HepG2 (cell line): ENCODE measurements at regions not wholly inside any gene's neighbourhood (a gene's known extent, or its start where the extent isn't known, plus 50 kb on each side); places are given as distances from the start of the nearest gene placed in this dataset.

Experiments used
- ATAC-seq: fragments of 200-7000 bp; cut with Tn5 transposase; 3 replicates; pipeline ENCODE4 v1.9.1; 2020; ENCODE audit warnings: mild to moderate bottlenecking, moderate library complexity
- BruUV-seq: library from RNA; stranded (reverse); fragments of 400-500 nt; replicated peaks from 2 replicates; lab custom pipeline; 2021; lab: Mats Ljungman, UMichigan
- CTCF ChIA-PET: fragments of 300-600 bp; formaldehyde crosslinking; extraction: SDS; loops from one replicate; lab custom pipeline; 2021; ENCODE audit warnings: low total read pairs, inconsistent platforms, low intra/inter-chr PET ratio; lab: Yijun Ruan, JAX
- POLR2A ChIA-PET: fragments of 350-600 bp; sonication (Branson Sonifier 250); formaldehyde crosslinking; loops from one replicate; lab custom pipeline; 2020; ENCODE audit warnings: antibody characterized with exemption, inconsistent platforms; lab: Yijun Ruan, JAX
- DNase-seq: peaks from one replicate; pipeline ENCODE4 v3.0.0-alpha.2; 2015; ENCODE audit warnings: low spot score
- FAIRE-seq: peaks from 3 replicates; lab custom pipeline; 2011; peaks lifted over from hg19 to GRCh38; lab: Jason Lieb, UNC
- H2AFZ ChIP-seq: one replicate; pipeline ENCODE4 v1.6.1; 2011; ENCODE audit warnings: low read length, inconsistent platforms
- H3K27ac ChIP-seq: fragments of 300-600 bp; 3 replicates; pipeline ENCODE4 v1.8.0; 2011; ENCODE audit warnings: mixed run types, mild to moderate bottlenecking, mixed read lengths, low read length, inconsistent platforms; ENCODE audit not compliant: insufficient read depth; ENCODE audit errors: extremely low read length
- H3K27me3 ChIP-seq, 2 experiments: fragments of 200-600 bp in 1 of 2; 2 replicates in 1 of 2; 3 replicates in 1 of 2; pipeline versions ENCODE4 v1.6.0 to v1.8.0; 2011; ENCODE audit warnings: low read length in 2 of 2, mild to moderate bottlenecking in 2 of 2, moderate library complexity in 2 of 2, inconsistent platforms in 1 of 2; ENCODE audit not compliant: insufficient read depth in 2 of 2, control insufficient read depth in 1 of 2
- H3K36me3 ChIP-seq, 2 experiments: fragments of 200-600 bp in 1 of 2; replicated peaks in 1 of 2; 2 replicates in 1 of 2; 3 replicates in 1 of 2; pipeline versions ENCODE4 v1.5.1 to v1.8.0; 2011; ENCODE audit warnings: low read length in 2 of 2, inconsistent platforms in 1 of 2; ENCODE audit not compliant: insufficient read depth in 2 of 2, control insufficient read depth in 1 of 2
- H3K4me1 ChIP-seq: 2 replicates; pipeline ENCODE4 v1.5.1; 2012; ENCODE audit warnings: low read length, inconsistent platforms; ENCODE audit not compliant: insufficient read depth
- H3K4me2 ChIP-seq: 2 replicates; pipeline ENCODE4 v1.6.0; 2011; ENCODE audit warnings: low read depth, low read length, inconsistent platforms
- H3K4me3 ChIP-seq, 3 experiments: fragments of 200-600 bp in 1 of 3; sonication (generic), shearing (Covaris generic) in 1 of 3; replicated peaks in 1 of 3; 2 replicates each; pipeline ENCODE4 v1.5.1; 2011 to 2016; ENCODE audit warnings: low read length in 3 of 3, inconsistent platforms in 2 of 3, low read depth in 2 of 3, mild to moderate bottlenecking in 2 of 3, control low read depth in 1 of 3, mixed read lengths in 1 of 3; ENCODE audit not compliant: insufficient read depth in 1 of 3
- H3K79me2 ChIP-seq: one replicate; pipeline ENCODE4 v1.6.1; 2011; ENCODE audit warnings: low read length, inconsistent platforms; ENCODE audit not compliant: insufficient read depth
- H3K9ac ChIP-seq: 2 replicates; pipeline ENCODE4 v1.6.0; 2011; ENCODE audit warnings: mild to moderate bottlenecking, low read depth, low read length, inconsistent platforms; ENCODE audit not compliant: insufficient read depth
- H3K9me3 ChIP-seq: 2 replicates; pipeline ENCODE4 v1.5.1; 2012; ENCODE audit warnings: mild to moderate bottlenecking, low read length
- H4K20me1 ChIP-seq: 2 replicates; pipeline ENCODE4 v1.6.0; 2011; ENCODE audit warnings: inconsistent platforms, mild to moderate bottlenecking, low read length, moderate library complexity; ENCODE audit not compliant: insufficient read depth
- CEBPG ChIP-seq: IDR thresholded peaks from 2 replicates; pipeline ENCODE4 v1.6.1; 2016
- HNF4A ChIP-seq: sonication (generic); formaldehyde crosslinking; IDR thresholded peaks from 2 replicates; pipeline ENCODE4 v1.4.0; 2020; ENCODE audit warnings: missing genetic modification reagents
- KLF15 ChIP-seq: sonication (generic); formaldehyde crosslinking; IDR thresholded peaks from 2 replicates; pipeline ENCODE4 v1.8.1; 2023; ENCODE audit warnings: borderline replicate concordance, mild to moderate bottlenecking, inconsistent platforms, missing genetic modification reagents, mixed read lengths
- MXD3 ChIP-seq: IDR thresholded peaks from 2 replicates; pipeline ENCODE4 v1.6.1; 2016; ENCODE audit warnings: mild to moderate bottlenecking, missing biosample characterization, missing genetic modification reagents
- NCOA5 ChIP-seq: sonication (generic); formaldehyde crosslinking; IDR thresholded peaks from 2 replicates; pipeline ENCODE4 v1.4.0; 2020; ENCODE audit warnings: missing genetic modification reagents
- NFYC ChIP-seq: IDR thresholded peaks from 2 replicates; pipeline ENCODE4 v1.6.1; 2016; ENCODE audit warnings: missing genetic modification reagents, missing compliant biosample characterization
- SRF ChIP-seq: IDR thresholded peaks from 2 replicates; pipeline ENCODE4 v1.6.1; 2011; ENCODE audit warnings: mild to moderate bottlenecking, low read depth, low read length, moderate library complexity
- U2AF2 ChIP-seq: fragments of 200-400 bp; formaldehyde crosslinking; IDR thresholded peaks from 2 replicates; pipeline ENCODE4 v1.6.1; 2017; ENCODE audit warnings: low read depth, mild to moderate bottlenecking, low read length
- ZBTB7B ChIP-seq: sonication (generic); formaldehyde crosslinking; IDR thresholded peaks from 2 replicates; pipeline ENCODE4 v1.4.0; 2020; ENCODE audit warnings: missing genetic modification reagents
- ZBTB8A ChIP-seq: sonication (generic); formaldehyde crosslinking; IDR thresholded peaks from 2 replicates; pipeline ENCODE4 v1.4.0; 2020; ENCODE audit warnings: mild to moderate bottlenecking, low read depth, missing genetic modification reagents, borderline replicate concordance
- ZFY ChIP-seq: sonication (generic); formaldehyde crosslinking; IDR thresholded peaks from 2 replicates; pipeline ENCODE4 v1.4.0; 2020; ENCODE audit warnings: missing genetic modification reagents
- ZNF143 ChIP-seq: sonication (generic); formaldehyde crosslinking; IDR thresholded peaks from 2 replicates; pipeline ENCODE4 v1.4.0; 2020; ENCODE audit warnings: missing genetic modification reagents
- ZNF333 ChIP-seq: sonication (generic); formaldehyde crosslinking; IDR thresholded peaks from 2 replicates; pipeline ENCODE4 v1.4.0; 2020; ENCODE audit warnings: mild to moderate bottlenecking, missing genetic modification reagents, borderline replicate concordance
- ZNF446 ChIP-seq: sonication (generic); formaldehyde crosslinking; IDR thresholded peaks from 2 replicates; pipeline ENCODE4 v1.5.0; 2020; ENCODE audit warnings: mild to moderate bottlenecking, missing genetic modification reagents
- ZNF501 ChIP-seq: sonication (generic); formaldehyde crosslinking; IDR thresholded peaks from 2 replicates; pipeline ENCODE4 v1.5.1; 2020; ENCODE audit warnings: mild to moderate bottlenecking, moderate library complexity, missing genetic modification reagents
- ZNF503 ChIP-seq: sonication (generic); formaldehyde crosslinking; IDR thresholded peaks from 2 replicates; pipeline ENCODE4 v1.4.0; 2020; ENCODE audit warnings: missing genetic modification reagents
- ZNF547 ChIP-seq: sonication (generic); formaldehyde crosslinking; IDR thresholded peaks from 2 replicates; pipeline ENCODE4 v1.5.1; 2020; ENCODE audit warnings: mild to moderate bottlenecking, missing genetic modification reagents
- ZNF567 ChIP-seq: sonication (generic); formaldehyde crosslinking; IDR thresholded peaks from 2 replicates; pipeline ENCODE4 v1.8.1; 2023; ENCODE audit warnings: mild to moderate bottlenecking, missing genetic modification reagents, borderline replicate concordance
- ZNF709 ChIP-seq: sonication (generic); formaldehyde crosslinking; IDR thresholded peaks from 2 replicates; pipeline ENCODE4 v1.5.0; 2020; ENCODE audit warnings: mild to moderate bottlenecking, missing genetic modification reagents
- ZNF749 ChIP-seq: sonication (generic); formaldehyde crosslinking; IDR thresholded peaks from 2 replicates; pipeline ENCODE4 v1.8.0; 2022; ENCODE audit warnings: mild to moderate bottlenecking, missing genetic modification reagents, moderate library complexity, borderline replicate concordance
- ZNF776 ChIP-seq: sonication (generic); formaldehyde crosslinking; IDR thresholded peaks from 2 replicates; pipeline ENCODE4 v1.4.0; 2020; ENCODE audit warnings: mild to moderate bottlenecking, missing genetic modification reagents
- WGBS: methylation state at CpG from one replicate; pipeline ENCODE4 v1.1.6; 2017; ENCODE audit warnings: low lambda C conversion rate; 5-methylcytosine and 5-hydroxymethylcytosine counted together
- in situ Hi-C: cut with HindIII; loops from 2 replicates; pipeline ENCODE4 v1.10.0; 2017; ENCODE audit warnings: low pct_unique_long_range_greater_than_20kb; ENCODE audit not compliant: extremely low pct_ligation_motif_present
- intact Hi-C: fragments of 100-400 bp; cut with micrococcal nuclease; formaldehyde crosslinking; loops from one replicate; pipeline ENCODE4 v1.10.0; 2022; ENCODE audit not compliant: unreplicated experiment
- TF ChIP-seq, protein P1 (sequence below): sonication (generic); formaldehyde crosslinking; IDR thresholded peaks from 2 replicates; pipeline ENCODE4 v1.4.0; 2020; ENCODE audit warnings: low read depth, mild to moderate bottlenecking, missing genetic modification reagents

GRCh38 chr1:4072481-4073153 is 172.5 kb upstream of the C1orf174 start (continued):
- TF ChIP-seq, protein P1, sequence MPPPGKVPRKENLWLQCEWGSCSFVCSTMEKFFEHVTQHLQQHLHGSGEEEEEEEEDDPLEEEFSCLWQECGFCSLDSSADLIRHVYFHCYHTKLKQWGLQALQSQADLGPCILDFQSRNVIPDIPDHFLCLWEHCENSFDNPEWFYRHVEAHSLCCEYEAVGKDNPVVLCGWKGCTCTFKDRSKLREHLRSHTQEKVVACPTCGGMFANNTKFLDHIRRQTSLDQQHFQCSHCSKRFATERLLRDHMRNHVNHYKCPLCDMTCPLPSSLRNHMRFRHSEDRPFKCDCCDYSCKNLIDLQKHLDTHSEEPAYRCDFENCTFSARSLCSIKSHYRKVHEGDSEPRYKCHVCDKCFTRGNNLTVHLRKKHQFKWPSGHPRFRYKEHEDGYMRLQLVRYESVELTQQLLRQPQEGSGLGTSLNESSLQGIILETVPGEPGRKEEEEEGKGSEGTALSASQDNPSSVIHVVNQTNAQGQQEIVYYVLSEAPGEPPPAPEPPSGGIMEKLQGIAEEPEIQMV (CRISPR knock-in tag) = no peak
- TF ChIP-seq ZBTB8A (no peak), U2AF2 (no peak), MXD3 (CRISPR knock-in tag) (no peak), ZNF503 (CRISPR knock-in tag) (no peak), KLF15 (CRISPR knock-in tag) (no peak)

- no peak for DNase-seq
- 15% methylated on average over 5 of the region's 8 CpGs for WGBS
- Histone ChIP-seq H3K4me3 (no peak overlapping the region), H3K4me1 (no peaks in the 10 kb centered on the region), H3K27ac (no peak overlapping the region), H3K27me3 (peaks cover 4 to 27% of the 10 kb centered on the region in 2 experiments; a peak in 4 of 5 replicates), H3K4me2 (no peak overlapping the region), H3K9me3 (no peaks in the 10 kb centered on the region), H4K20me1 (no peaks in the 10 kb centered on the region), H2AFZ (no peak overlapping the region), H3K9ac (no peak overlapping the region), H3K36me3 (no peaks in the 10 kb centered on the region), H3K79me2 (no peaks in the 10 kb centered on the region)
- intact Hi-C loops = no loop called here
- ChIA-PET CTCF (no interaction called here), POLR2A (no interaction called here)
- no peak for FAIRE-seq
- BruUV-seq = no TSS peak
- in situ Hi-C loops = no loop called here
- ATAC-seq = no peak
- no peak for TF ChIP-seq ZBTB7B
- TF ChIP-seq ZNF547 (CRISPR knock-in tag) = no peak
- TF ChIP-seq ZNF501 (CRISPR knock-in tag) = no peak
- TF ChIP-seq HNF4A (CRISPR knock-in tag) = no peak
- no peak for TF ChIP-seq CEBPG
- no peak for TF ChIP-seq ZNF143 (CRISPR knock-in tag)
- no peak for TF ChIP-seq ZNF446 (CRISPR knock-in tag)
- TF ChIP-seq NFYC (CRISPR knock-in tag) = no peak
- no peak for TF ChIP-seq ZNF749 (CRISPR knock-in tag)
- TF ChIP-seq ZNF567 (CRISPR knock-in tag) = no peak
- no peak for TF ChIP-seq ZNF333 (CRISPR knock-in tag)
- no peak for TF ChIP-seq ZFY (CRISPR knock-in tag)
- no peak for TF ChIP-seq ZNF776 (CRISPR knock-in tag)
- no peak for TF ChIP-seq NCOA5 (CRISPR knock-in tag)
- no peak for TF ChIP-seq SRF
- no peak for TF ChIP-seq ZNF709 (CRISPR knock-in tag)
These were observed 175.6 kb upstream of the C1orf174 start for GRCh38 chr1:4075436-4076225.
